ENCODE measurements at regions not wholly inside any gene's neighbourhood (a gene's known extent, or its start where the extent isn't known, plus 50 kb on each side); places are given as distances from the start of the nearest gene placed in this dataset.

DNA sequence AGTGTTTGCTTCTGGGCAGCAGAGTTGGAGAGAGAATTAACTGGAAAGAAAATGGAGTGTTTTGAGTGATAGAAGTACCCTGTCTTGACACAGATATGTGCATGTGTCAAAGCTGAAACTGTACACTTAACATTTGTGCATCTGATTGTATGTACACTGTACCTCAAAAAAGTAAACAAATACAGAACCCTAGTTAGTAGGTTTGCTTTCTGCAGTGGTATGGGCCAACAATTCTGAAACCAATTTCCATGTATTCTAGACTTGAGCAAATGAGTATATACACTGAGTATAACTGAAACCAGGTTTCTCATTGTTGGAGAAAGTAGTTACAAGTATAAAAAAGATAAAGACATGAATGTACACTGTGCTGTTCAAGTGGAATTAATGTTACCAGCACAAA lies 52.4 kb downstream of the ELAPOR2 start:
- no peak for TF ChIP-seq EZH2phosphoT487 (IDR thresholded peaks at IDR 0.05; ENCODE audit: borderline replicate concordance)
- TF ChIP-seq, protein P1, sequence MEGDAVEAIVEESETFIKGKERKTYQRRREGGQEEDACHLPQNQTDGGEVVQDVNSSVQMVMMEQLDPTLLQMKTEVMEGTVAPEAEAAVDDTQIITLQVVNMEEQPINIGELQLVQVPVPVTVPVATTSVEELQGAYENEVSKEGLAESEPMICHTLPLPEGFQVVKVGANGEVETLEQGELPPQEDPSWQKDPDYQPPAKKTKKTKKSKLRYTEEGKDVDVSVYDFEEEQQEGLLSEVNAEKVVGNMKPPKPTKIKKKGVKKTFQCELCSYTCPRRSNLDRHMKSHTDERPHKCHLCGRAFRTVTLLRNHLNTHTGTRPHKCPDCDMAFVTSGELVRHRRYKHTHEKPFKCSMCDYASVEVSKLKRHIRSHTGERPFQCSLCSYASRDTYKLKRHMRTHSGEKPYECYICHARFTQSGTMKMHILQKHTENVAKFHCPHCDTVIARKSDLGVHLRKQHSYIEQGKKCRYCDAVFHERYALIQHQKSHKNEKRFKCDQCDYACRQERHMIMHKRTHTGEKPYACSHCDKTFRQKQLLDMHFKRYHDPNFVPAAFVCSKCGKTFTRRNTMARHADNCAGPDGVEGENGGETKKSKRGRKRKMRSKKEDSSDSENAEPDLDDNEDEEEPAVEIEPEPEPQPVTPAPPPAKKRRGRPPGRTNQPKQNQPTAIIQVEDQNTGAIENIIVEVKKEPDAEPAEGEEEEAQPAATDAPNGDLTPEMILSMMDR (conservative IDR thresholded peaks at IDR 0.05; ENCODE audit: low read length), result no peak
